ENCODE measurements at regions not wholly inside any gene's neighbourhood (a gene's known extent, or its start where the extent isn't known, plus 50 kb on each side); places are given as distances from the start of the nearest gene placed in this dataset.

DNA sequence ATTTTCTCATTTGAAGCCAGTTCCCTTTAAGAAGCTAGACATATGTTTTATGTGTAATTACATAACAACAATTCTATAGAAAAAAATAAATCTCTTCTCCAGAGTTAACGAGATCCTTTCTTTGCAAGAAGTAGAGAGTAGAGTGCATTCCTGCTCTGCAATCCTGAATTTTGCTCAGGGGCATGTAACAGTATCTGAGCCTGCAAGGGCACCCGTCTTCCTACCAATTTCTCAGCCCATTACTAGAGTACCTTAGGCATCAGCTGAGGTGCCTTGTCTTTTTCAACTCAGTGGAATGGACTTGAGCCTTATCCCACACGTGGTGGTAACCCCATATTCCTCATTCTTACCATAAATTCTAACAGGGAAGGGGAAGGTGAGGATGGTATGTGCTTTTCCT, 205.9 kb downstream of the IKZF2 start:
- DNase-seq (ENCODE audit: low spot score), result no peak

DNA sequence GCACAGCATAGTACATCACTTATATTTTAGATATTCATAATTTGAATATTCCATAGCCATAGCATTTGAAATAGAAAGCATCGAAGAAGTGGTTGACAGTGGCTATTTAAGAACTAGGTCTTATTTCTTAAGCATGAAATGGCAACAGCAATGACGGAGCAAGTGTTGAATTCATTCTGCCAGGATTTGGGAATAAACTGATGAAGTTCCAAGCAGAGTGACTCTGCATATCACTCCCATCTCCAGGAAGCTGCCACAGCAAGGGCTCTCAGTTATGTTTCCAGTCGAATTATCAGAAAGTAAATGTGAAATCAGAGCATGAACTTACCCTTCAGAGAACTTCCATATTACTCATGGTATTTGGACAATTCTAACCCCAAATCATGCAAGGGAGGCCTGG, 208.1 kb downstream of the IKZF2 start:
- DNase-seq (ENCODE audit: low spot score), result no peak

DNA sequence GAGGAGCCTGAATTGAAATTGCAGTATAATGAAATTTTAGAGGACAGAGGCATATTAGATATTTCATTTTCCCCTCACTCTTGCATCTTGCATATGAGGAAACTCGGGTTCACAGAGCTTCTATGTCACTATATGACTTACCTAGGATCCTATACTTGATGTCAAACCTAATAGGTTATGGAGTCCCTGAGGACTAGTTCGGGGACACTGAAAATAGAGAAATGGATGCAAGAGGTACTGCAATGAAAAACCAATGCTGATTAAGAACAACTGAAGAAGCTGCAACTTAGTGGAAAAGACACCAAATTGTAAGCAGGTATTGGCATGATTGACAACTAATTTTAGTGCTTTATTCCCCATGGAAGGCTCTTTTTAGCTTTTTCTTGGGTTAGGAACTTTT, 210.1 kb downstream of the IKZF2 start:
- DNase-seq (ENCODE audit: low spot score), result no peak

DNA sequence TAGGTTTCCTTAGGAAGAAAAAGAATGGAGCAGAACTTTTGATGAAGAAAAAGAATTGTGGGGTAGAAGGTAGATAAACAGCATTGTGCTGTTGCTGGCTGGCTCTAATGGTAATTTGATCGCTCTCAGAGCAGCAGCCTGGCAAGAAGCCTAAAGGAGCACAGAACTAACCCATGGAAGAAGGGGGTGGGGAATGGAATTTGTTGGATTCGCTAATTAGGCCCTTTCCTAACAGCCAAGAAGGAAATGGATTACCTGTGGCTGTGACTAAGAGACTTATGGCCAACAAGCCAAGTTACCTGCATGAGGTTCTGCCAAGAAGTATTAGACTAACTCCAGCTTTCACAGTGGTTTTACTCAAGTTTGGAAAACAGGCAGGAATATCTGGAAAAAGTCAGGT, 210.6 kb downstream of the IKZF2 start:
- peak; percentile 74 for DNase-seq (ENCODE audit: low spot score)

DNA sequence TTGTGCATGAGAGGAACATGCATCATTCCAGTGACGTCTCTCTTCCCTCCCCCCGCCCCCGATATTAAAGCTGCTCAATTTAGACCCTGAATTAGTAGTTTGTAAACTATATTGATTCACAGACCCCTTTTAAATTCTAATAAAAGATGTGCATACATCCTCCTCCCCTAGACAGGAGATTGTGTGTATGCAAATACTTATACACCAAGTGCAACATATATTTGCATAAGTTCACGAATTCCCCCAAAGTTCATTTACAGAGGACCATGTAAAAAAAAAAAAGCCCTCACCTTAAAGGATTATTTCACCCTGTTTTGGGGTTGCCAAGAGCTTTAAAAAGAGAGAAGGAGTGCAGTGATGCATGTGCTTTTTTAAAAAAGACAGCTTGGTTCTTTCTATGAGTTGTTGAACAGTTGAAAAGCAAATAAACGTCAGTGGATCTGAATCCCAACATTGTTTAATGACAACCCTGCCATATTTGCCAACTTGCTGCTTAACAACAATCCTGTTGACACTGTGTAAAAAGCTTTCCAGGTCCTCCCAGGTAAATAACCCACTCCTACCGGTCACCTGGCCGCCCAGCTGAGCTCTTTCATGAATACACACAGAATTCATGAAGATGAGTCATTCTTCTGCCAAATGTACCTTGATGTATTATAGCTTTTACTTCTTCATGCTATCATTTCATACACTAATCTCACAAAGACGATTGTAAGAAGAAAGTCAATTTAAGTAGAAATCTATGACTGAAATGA, 211.5 kb downstream of the IKZF2 start:
- DNase-seq (ENCODE audit: low spot score), result peak; percentile 25

DNA sequence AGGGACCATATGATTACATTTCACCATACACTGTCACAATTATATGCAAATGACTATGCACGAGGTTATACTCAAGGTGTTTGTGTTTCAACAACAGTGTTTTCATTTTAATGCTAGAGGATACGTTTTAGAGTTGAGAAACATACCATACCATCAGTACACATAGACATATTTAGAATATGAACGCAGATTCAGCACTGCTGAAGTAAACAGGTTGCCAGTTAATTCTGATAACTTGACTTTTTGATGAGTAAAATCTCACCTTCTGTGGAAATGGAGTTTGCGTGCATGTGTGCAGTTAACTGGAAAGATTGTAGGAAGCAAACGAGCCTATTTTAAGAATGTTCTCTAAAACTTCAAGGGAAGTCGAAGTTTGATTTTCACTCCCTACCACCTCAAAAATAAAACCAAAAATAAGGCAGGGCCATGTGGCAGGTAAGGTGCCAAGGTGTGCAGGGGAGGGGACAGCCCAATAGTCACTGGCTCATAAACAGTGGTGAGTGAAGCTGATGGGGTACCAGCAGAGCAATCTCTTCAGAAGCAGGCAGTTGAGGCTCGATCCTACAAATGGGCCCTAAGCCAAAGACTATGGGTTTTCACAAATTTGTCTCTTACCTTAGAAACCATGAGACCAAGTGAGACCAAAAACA, 213.1 kb downstream of the IKZF2 start:
- no peak for DNase-seq (ENCODE audit: low spot score)

DNA sequence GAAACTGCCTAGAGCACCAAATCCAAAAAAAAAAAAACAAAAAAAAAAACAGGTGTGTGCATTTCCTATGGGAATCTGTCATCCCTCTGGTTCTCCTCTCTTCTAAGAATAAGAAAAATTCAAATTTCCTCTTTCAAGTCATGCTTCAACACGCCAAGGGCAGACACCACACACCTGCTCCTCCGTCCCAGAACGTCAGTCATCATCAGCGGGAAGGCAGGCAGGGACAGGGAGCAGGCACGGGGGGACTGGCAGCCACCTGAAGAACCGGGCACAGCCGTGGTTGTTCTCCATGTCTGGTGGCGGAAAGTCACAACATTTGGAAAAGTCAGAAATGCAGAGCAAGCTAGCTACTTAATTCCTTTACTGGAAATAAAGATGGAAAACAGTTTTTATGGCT, 214.8 kb downstream of the IKZF2 start:
- DNase-seq (ENCODE audit: low spot score), result no peak

DNA sequence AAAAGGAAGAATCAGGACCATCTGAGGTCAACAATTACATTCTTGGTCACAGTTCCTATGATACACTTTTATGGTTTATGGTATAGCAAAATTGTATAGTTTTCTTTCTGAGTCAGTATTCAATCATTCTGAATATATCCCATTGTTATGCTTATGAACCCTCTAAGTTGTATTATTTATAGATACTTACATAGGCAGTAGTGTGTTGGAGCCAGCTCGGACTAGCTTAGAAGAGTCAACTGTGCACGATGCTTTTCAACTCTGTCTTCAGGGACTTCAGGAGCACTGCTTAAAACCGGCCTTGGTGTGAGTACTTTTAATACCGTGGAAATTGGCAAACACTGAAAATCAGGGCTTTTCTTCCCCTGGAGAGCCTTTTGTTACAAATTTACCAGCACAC, 215.7 kb downstream of the IKZF2 start:
- no peak for DNase-seq (ENCODE audit: low spot score)

DNA sequence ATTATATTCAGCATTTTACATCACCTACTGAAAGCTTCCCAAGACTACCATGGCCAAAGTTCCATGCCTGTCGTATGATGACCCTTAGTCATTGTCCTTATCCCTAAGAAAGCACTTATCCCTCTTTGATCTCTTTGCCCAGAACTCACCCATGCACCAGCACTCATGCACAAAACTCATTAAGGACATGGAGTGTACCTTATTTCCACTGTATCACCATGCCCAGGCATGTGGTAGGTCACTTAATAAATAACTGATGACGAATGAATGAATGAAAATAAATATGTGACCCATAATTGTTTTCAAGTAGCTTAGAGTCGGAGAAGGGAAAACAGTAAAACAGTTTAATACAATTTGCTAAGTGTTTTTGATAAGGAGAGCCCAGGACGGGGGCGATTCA, 220.1 kb downstream of the IKZF2 start:
- DNase-seq (ENCODE audit: low spot score), result no peak

DNA sequence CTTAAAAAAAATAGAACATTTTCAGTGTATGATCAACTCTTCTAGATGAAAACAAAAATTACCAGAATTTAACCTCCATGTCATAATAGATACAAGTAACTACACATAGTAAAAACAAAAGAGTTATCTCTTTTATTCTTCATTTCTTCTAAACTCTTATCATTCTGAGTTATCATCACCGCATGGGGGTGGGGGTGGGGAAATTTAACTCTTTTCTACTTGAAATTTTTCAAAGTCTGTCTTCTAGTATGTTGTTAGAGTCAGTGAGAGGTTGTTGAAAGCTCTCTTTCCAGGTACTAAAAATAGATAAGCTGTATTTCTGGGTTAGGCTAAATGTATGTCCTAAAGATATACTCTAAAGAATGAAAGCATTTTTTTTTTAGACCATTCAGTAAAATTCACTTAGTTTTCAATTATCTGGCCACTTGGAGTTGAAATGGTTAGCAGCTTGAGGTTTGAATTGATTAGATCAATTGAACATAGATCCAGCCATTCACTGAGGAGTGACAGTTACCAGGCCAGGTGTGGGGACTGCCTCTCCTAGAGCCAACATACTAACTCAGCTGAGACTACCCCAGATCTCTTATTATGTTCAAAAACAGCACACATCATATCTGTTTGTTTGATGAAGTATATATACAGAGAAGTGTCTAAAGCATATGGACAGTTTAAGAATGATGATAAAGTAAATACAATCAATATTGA, 220.7 kb downstream of the IKZF2 start:
- DNase-seq (ENCODE audit: low spot score), result no peak

DNA sequence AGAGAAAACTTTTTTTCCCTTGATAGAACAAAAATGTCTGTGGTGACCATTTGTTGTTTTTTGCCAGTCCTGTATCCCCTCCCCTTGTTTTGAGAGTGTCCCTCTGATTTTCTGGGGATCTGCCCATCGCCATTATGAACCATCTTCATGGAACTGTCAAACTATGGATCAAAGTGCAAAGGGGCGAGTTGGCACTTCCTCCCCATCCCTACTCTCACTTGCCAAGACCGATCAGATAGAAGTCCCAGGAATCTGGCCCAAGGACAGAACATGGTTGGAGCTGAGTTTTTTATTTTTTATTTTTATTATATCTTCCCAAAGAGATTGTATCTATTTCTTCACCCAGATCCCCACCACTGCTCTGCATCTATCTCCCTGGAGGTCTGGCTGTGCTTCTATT, 221.4 kb downstream of the IKZF2 start:
- no peak for DNase-seq (ENCODE audit: low spot score)

DNA sequence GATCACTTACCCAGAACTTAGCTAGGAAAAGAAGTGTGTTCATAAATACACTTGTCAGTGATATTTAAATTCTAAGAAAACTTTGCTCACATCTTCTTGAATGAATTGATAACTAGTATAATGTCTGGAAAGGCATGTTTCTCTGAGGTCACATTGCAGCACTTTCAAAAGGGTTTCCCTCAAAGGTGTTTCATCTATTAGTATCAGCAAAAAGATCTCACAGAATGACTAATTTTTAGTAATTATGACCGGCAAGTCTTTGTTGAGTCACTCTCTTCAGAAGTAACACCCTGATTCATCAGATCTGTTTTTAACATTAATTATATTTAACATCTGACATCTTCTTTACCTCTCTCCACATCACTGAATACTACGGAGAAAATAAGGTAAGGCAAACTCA, 222.3 kb downstream of the IKZF2 start:
- no peak for DNase-seq (ENCODE audit: low spot score)

DNA sequence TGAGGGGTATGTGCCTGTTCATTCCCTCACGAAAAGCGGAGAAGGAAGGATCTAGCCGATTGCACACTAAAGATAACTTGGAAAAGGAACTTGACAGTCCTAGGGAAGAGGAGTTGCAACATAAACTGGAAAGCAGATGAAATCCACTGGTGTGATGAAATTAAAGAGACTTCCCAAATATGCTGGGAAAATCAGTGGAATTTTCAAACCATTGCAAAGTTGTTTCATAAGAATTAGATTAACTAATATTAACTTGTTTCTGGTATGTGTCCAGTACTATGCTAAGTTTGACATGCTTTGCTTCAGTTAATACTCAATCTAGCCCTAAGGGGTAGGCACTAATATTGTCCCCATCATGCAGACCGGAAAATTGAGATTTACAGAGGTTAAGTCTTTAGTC, 222.7 kb downstream of the IKZF2 start:
- no peak for DNase-seq (ENCODE audit: low spot score)

DNA sequence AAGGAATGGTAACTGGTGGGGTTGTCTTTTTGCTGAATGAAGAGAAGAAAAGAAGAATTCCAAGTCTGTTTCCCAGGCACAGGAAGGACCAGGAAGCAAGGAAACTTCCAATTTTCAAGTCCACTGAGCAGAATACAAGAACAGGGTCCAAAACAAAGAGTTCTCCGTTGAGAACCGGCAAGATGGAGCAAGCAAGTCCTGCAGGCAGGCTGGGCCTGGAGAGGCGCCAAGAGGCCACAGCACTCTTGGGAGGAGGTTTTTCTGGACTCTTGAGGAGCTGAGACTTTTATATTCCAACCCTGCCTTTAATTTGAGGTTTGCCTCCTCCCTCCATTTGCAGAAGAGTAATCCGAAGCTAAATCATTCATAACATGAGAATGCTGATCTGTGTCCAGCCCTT, 224.5 kb downstream of the IKZF2 start:
- no peak for DNase-seq (ENCODE audit: low spot score)

DNA sequence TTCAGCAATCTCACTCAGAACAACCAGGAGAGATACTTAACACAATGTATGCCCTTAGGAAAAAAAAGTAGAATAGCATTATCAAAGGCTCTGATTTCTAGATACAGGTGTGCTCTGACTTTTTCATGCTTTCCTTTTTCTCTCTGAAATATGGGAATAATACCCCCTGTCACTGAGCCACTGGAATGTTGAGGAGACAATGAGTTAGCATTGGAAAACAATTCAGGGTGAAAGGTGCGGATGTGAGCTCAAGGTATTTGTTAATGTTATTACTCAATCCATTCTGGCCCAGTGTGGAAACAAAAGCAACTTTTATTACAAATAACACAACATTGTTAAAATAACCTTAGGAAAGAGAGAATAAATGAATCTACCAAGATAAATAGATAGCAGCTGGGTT, 228.0 kb downstream of the IKZF2 start:
- DNase-seq (ENCODE audit: low spot score), result no peak

DNA sequence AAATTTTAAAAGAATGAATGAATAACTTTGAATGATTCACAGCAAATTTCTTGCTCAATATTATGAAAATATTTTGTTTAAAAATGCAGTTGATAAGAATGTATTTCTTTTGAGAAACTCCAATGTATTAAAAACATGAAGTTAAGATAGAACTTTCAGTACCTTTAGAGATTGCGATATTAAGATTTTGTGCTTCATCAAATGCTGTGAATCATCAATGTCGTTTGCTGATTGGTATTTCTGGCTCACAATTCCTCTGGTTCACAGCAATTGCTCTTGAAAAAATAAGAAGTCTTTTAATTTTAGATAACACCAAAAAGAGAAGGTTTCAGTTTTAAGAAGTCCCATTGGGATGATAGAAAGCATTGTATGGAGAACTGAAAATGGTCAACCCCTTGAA, 228.7 kb downstream of the IKZF2 start:
- DNase-seq (ENCODE audit: low spot score), result no peak

DNA sequence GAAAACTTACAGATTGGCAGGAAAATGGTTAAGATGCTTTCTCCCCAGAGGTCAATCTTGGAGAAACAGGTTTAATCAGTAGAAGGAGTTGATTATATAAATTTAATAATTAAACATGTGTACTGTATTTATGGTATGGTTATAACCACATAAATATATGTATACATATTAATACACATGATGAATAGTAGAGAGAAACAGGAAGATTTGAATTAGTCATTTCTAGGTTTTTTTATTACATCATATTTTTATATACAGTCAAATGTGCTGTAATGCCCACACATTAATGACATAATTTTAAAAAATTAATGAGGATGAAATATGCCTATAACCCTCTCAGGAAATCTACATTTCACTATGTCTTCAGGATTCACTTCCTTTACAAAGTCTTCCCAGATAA, 229.7 kb downstream of the IKZF2 start:
- DNase-seq (ENCODE audit: low spot score), result no peak

DNA sequence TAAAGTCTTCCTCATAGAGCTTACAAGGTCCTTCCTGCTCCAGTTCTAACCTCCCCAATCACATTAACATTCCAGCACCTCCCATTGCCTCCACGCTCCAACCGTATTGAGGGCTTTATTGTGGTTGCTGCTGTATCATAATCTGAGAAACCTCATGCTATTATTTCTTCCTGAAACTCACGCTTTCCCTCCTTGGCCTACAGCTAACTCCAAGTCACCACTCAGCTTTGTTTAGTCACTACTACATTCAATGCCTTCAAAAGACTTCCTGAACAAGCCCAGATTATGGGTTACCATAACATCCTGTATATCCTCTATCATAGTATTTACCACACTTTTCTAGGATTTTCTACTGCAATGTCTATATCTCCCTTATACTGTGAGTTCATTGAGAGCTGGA, 230.4 kb downstream of the IKZF2 start:
- DNase-seq (ENCODE audit: low spot score), result no peak

DNA sequence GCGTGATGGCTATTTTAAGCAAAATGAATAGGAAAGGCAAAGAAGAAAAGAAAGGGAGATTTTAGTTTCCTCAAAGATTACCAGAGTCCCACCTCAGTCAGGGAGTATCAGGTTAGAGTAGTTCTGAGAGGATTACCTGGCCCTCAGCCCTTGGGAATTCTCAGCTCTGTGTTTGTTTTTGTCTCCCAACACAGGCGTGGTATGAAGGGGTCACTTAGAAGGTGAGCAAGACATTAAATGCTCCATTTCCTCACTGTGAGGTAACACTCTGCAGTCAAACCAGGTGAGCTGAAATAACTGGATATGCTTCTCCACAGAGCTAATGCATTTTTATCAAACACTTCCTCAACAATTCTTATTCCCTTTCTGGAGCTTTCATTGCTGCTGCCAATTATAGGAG, 232.2 kb downstream of the IKZF2 start:
- no peak for DNase-seq (ENCODE audit: low spot score)

DNA sequence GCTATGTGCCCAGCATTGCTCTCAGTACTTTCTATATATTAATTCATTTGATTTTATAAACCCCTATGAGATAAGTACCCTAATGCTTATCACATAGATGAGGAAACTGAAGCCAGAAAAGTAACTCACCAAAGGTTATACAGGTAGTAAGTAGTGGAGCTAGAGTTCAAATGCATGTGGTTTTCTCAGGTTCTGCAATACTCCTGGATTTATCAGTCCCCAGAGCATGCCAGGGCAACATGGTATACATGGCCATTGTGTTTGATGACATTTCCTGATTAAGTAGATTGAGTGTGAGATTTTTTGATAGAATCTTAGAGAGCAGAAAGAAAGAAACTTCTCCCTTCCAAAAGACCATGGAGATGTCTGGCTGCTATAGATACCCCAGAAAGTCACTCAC, 233.1 kb downstream of the IKZF2 start:
- DNase-seq (ENCODE audit: low spot score), result no peak

DNA sequence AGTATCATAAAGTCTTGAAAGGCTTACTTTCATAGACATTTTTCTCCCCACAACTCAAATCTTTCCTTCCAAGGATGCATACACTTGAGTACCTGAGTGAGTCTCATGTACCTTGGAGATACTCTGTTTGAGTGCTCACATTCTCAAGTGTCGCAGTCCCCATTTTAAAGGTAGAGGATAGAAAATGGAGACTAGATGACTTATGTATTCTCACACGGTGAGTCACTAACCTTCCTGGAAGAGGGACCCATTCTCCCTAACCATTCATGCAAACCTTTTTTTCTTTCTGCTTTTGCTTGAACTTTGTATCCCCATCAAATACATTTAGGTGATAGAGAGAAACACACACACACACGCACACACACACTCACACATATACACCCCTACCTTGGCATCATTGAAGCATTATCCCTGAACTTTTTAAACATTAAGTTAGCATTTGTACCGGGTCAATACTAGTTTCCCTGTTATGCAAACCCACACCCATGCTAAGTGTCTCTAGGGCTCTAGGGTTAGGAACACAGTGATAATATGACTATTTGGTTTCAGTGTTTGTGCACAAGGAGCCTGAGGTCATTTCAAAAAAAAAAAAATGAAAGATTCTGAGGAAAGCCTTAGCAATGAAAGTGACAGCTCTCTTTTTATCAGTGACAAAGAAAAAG, 236.2 kb downstream of the IKZF2 start:
- no peak for DNase-seq (ENCODE audit: low spot score)

DNA sequence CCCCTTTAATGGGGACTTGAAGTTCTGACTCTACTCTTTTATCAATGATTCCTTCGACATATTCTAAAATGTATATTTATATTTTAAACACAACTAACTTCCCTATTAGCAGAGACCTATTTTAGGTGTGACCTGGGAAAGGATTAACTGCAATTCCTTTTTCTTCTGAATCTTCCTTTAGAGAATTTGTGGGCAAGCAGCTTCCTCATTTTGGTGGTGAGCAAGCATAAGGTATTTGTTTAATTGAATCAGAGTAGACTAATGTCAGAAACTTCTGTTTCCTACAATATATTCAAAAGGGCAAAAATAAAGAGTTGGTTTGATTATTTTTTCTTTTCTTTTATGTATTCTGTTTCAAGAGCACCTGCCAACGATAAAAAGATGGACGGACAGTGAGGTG, 237.0 kb downstream of the IKZF2 start:
- no peak for DNase-seq (ENCODE audit: low spot score)
